Midbrain (tissue), 1 donor: ENCODE measurements at regions not wholly inside any gene's neighbourhood (a gene's known extent, or its start where the extent isn't known, plus 50 kb on each side); places are given as distances from the start of the nearest gene placed in this dataset.

ENCODE experiments used
- DNase-seq: peaks from one replicate; lab custom pipeline; 2025; lab: John Stamatoyannopoulos, UW

- DNase-seq = no peak
Observed at GRCh38 chr20:4600308-4601014, 85.8 kb upstream of the PRNP start.

- no peak for DNase-seq
Observed at GRCh38 chr20:4597215-4597614, 89.0 kb upstream of the PRNP start.

DNA sequence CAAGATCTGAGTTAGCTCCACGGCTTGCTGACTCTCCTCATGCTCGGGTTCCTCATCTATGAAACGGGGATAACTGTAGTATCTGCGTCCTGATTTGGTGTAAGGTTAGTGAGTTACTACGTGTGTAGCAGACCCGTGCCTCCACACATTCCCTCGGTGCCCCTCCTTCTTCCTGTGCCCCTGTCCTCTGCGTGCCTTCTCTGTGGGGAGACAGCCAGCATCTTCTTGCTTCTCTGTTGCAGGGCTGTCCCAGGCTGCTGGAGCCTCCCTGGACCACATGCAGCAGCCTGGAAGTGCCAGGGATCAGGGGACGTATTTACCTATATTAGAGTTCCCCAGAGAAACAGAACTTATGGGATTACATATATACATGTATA is 93.1 kb upstream of the PRNP start:
- DNase-seq = no peak

- DNase-seq = peak; percentile 46
Observed at GRCh38 chr20:4592316-4593148, 93.7 kb upstream of the PRNP start.

GRCh38 chr20:4591975-4592315 is 94.3 kb upstream of the PRNP start:
- DNase-seq = no peak

DNA sequence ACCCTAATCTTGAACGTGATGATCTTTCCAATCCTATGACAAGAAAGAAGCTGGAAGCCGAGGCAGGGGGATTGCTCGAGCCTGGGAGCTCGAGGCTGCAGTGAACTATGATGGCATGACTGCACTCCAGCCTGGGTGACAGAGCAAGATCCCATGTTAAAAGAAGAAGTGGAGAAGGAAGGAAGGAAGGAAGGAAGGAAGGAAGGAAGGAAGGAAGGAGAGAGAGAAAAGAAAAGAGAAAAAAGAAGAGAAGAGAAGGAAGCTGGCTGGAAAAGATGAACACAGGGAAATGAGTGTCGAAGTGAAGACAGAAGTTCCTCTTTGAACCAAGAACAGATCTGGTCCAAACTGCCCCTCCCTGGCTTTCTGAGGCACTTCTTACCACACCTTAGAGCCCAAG is 100.5 kb upstream of the PRNP start:
- DNase-seq = no peak

- DNase-seq = no peak
Observed at GRCh38 chr20:4585104-4585753, 101.0 kb upstream of the PRNP start.

DNA sequence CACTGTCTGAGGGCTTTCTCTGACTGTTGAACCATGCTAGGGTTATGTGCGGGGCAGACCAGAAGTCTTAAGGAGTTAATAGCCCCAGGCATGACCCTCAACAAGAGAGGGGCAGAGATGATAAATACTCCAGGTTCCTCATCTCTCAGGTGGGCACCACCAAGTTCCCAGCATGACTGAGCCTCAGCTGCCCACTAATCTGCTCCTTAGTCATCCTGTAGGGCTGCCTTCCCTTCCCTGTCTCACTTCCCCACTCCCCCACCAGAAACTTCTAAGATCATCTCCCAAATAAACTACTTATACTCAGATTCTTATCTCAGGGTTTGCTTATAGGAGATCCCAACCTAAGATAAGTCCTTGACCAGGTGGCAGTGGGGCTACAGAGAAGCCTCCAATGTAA is 101.7 kb upstream of the PRNP start:
- DNase-seq = no peak

DNA sequence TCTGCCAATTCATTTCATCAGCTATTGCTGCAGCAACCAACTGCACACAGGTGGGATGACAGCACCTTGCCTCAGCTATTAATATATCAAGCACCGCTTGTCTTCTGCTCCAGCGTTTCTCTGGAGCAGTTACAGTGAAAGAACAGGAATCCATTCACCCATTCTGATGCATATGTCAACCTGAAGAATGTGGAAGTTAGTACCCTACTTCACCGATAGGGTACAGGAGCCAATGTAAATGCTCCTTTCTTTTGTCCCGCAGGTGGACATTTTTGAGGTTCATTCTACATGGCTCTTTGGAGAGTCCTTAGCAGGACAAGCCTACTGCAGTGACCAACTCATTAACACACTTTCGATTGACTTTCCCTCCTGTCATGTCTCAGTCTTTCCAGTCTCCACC is 104.4 kb upstream of the PRNP start:
- DNase-seq = no peak

DNA sequence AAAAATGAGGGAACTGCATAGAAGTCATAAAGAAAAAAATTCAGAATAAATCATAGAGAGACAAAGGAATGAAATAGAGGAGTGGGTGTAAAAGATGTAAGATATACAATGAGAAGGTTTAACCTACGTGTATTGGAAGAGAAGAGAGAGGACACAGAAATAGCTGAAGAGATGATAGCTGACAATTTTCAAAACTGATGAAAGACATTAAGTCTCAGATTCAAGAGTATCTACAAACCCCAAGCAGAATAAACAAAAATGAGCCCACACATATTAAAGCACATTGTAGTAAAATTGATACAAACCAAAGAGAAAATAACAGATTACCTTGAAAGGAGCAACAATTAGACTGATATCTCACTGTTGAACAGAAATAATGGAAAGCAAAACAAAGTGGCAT is 107.9 kb upstream of the PRNP start:
- DNase-seq = no peak

GRCh38 chr20:4574356-4574690 is 111.9 kb upstream of the PRNP start:
- DNase-seq = no peak

GRCh38 chr20:4573564-4574355 is 112.5 kb upstream of the PRNP start:
- DNase-seq = no peak

GRCh38 chr20:4571759-4572531 is 114.3 kb upstream of the PRNP start:
- DNase-seq = no peak

GRCh38 chr20:4569865-4570264 is 116.4 kb upstream of the PRNP start:
- no peak for DNase-seq

- DNase-seq = no peak
Observed at GRCh38 chr20:4569092-4569491, 117.2 kb upstream of the PRNP start.

DNA sequence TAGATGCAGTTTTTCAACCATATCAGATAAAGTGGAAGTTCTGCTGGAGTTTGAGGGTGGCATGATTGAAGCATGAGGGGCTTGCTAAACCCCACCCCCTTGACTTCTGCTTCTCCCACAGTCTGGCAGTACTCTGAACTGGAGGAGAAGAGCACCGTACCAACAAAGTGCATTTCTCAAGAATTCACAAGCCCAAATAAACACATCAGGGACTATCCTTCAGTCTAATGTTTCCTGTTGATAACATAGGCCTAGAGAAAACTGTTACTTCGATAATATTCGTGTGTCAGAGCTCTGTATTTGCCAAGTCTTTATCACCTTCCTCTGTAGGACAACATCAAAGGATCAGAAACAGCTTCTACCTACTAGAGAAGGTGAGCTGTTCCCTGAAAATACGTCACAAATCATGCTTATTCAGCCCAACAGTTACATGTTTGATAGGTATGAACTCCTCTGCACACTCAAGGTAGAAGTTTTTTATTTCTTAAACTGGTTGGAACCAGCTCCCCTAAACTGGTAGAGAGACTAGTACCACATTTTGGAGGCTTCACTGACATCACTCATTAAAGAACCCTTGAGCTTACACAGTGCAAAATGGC is 117.8 kb upstream of the PRNP start:
- DNase-seq = no peak

GRCh38 chr20:4567170-4567569 is 119.1 kb upstream of the PRNP start:
- no peak for DNase-seq

DNA sequence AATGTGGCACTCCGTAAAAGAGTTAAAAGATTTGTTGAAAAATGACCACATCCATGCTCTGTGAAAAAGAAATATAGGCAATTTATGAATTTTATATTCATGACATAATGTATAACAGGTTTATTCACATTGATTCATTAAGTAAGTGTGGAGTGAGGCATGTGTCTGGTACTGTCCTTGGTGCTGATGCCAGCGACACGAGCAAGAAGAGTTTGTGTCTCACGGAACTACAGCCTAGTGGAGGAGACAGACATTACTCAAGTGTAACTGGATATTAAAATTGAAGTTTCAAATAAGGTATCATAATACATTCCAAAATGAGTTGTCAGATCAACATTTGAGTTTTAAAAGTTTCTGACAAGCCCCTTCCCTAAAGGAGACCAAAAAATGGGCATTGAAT is 122.7 kb upstream of the PRNP start:
- no peak for DNase-seq

- DNase-seq = no peak
Observed at GRCh38 chr20:4563031-4563430, 123.2 kb upstream of the PRNP start.

DNA sequence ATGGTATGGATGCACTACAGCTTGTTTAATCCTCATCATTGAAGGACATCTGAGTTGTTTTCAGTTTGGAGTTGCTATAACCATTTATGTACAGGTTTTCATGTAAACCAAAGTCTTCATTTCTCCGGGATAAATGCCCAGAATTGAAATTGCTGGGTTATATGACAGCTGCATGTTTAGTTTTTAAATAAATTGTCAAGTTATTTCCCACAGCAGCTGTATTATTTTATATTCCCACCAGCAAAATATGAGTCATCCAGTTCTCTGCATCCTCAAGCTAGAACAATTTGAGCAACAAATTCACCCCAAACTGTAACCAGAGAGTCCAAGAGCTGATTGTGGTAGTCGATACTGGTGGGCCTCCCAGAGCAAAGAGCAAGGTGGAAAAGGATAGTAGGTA is 125.6 kb upstream of the PRNP start:
- no peak for DNase-seq

- no peak for DNase-seq
Observed at GRCh38 chr20:4559906-4560305, 126.3 kb upstream of the PRNP start.
